Amygdala (tissue), 56 donors: ENCODE measurements at regions not wholly inside any gene's neighbourhood (a gene's known extent, or its start where the extent isn't known, plus 50 kb on each side); places are given as distances from the start of the nearest gene placed in this dataset.
"Not testable (repeated sequence)": the region's sequence is repeated elsewhere in the genome, so short reads cannot be mapped to it uniquely, and the experiment has no call there.

ENCODE experiments used
- DNase-seq, 56 donors: peaks; one replicate each; lab custom pipeline; 2025; lab: John Stamatoyannopoulos, UW

- not testable (repeated sequence) for DNase-seq
Measured at GRCh38 chr4:180360113-180360512, 1883.1 kb upstream of the TENM3 start.

DNA sequence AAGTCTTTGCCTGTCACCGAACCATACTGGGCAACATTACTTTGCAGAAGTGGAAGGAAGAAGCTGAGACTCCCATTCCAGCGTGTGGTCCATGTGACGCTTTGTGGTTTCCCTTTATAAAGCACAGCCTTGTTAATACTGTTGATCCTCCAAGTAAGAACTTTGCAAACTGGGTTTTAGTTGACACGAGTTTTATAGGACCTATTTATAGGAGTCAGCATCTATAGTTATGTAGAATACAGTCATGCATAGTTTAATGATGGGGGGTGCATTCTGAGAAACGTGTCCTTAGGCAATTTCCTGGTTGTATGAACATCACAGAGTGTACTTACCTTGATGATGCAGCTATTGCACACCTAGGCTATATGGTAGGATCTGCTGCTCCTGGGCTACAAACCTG, 1879.4 kb upstream of the TENM3 start:
- DNase-seq = no peak

- no peak for DNase-seq
Measured at GRCh38 chr4:180372691-180373090, 1870.5 kb upstream of the TENM3 start.

DNA sequence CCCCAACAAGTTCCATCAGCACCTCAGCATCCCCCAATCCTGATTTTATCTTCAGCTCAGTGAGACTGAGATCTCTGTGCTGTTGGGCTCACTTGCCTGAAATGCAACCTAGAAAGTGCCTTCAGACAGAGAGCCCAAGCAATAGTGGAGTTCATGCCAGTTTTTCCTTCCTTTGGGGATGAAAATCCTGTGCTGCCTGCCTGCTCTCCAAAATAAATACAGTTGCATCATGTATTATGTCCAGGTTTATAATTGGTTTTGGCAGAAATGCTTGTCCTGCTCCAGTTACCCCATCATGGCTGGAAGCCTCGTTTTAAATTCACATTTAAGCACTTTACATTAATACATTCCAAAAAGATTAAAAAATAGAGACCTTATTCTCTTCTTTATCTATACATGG, 1865.5 kb upstream of the TENM3 start:
- DNase-seq = no peak

DNA sequence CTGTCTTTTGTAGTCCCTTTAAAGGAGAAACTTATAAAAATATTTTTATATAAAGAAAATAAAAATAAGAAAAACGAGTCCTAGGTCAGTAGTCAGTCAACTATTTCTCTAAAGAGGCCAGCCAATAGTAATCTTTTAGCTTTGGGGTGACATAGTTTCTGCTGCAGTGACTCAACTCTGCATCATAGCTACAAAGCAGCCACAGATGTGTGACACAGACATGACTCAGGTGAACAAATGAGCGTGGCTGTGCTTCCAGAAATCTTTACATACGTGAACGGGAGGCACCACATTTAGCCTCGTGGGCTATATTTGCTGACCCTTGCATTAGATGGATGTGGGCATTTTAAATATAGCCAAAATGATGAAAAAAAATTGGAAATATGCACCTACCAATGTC, 1862.5 kb upstream of the TENM3 start:
- DNase-seq = no peak

- DNase-seq = no peak
Measured at GRCh38 chr4:180391613-180392012, 1851.6 kb upstream of the TENM3 start.

DNA sequence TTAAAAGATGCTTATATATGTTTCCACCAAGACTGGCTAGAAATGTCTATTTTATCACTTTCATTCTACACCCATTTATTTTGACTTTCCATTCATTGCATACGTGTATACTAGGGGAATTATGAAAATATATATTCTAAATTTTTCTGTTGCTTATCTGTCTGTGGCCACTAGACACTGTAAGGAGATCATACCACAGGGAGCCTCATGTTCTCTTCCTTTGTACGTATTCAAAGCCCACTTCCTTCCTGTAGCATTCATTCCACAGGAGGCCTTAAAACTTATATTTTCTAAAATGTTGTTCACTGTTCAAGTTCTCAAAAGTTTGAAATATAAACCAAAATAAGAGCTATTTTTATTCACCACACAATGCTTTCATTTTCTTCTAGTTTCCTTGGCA, 1848.9 kb upstream of the TENM3 start:
- DNase-seq = no peak

DNA sequence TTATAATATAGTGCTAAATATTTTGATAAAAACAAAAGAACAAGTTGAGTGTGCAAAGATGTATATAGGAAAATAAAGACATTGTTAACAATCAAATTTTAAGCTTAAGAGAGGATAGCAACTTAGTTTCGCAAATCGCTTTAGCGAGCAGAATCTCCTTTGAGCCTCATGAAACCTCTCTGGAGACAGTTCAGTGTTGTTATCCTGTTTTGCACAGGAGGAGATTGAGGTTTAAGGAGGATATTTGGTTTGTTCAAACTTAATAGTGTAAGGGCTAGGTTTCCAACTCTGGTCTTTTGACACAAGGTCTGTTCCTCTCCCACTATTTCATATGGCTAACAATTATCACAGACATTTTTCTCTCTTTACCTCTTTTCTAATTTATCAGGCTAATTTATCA, 1848.5 kb upstream of the TENM3 start:
- no peak for DNase-seq

- no peak for DNase-seq
Measured at GRCh38 chr4:180398564-180398963, 1844.6 kb upstream of the TENM3 start.

GRCh38 chr4:180407275-180407885, 1835.8 kb upstream of the TENM3 start:
- DNase-seq = no peak

DNA sequence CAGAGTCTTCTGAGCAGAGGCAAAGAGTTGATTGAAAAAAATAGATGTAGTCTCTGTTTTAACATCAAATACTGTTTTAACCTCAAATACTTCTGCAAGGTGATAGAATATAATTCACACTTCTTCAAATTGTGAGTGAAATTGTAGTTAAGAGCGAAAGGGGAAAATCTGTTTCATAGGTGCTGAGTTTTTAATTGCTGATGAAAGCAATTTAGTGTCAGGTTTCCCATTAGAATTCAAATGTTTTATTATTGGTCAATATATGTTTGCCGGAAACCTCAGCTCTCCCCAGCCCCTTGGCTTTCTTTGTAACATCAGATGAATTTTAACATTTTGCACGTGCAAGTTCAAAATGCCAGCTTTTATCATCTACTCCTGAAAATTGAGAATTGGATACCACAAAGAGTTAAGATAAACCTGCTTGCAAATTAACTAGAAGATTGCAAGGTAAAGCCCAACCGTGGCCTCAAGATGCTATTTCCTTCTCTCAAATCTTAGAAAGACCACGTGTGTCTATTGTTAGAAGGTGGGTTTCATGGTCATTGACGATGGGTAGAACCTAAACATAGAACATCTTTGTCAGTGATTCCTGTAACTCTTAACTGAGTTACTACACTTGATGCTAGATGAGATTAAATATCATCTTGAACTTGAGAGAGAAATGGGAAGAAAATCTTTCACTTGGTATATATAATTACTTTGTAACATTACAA, 1824.2 kb upstream of the TENM3 start:
- DNase-seq = no peak

GRCh38 chr4:180422989-180423711, 1820.1 kb upstream of the TENM3 start:
- DNase-seq = no peak

- no peak for DNase-seq
Measured at GRCh38 chr4:180423712-180424057, 1819.5 kb upstream of the TENM3 start.

DNA sequence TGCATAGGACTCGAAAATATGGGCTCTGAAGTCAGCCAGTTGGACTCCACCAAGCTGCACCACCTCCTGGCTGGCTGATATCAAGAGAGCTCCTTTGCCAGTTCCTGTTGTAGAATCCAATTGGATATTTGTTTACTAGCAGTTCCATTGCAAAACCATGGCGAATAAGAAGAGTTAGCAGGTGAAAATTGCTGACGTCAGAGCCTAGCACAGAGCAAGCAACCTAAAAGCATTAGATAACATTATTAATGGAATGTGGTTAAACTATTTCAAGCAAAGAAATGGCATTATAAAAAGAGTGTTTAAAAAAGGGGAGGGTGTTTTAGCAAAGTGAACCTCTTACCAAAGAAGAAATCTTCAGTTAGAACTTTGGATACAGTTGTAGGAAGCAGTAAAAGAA, 1816.3 kb upstream of the TENM3 start:
- DNase-seq = no peak

GRCh38 chr4:180430283-180430682, 1812.9 kb upstream of the TENM3 start:
- DNase-seq = no peak

DNA sequence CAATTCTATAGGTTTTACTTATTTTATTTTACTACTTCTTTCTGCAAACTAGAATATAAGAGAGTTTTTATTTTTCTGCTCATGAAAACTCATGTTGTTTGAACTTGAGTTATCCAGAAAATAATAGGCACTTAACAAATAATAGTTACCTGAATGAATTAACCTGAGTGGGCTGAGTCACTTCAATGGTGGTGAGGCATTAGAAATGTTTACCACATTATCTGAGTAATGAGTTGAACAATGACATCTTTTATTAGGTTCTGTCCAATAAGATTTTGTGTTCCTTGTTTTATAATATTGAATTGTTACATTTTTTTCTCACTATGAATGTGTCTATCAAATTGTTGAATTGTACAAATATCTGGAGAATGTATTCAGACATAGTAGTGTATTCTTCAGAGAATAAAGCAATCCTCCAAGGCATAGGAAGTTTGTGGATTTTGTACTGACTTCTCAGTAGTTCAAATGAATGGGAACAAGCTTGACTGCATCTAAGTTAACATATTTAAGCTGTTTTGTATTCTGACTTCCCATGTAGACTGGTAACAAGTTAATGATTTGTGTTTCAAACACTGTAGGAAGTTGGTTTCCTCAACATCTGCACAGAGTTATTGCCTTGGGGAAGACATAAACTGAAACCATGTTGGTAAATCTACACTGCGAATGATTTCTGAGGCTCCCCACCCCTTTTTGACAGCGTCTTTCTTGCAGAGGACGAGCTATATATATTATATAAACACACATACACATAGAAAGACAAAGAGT, 1808.9 kb upstream of the TENM3 start:
- no peak for DNase-seq

- no peak for DNase-seq
Measured at GRCh38 chr4:180436361-180436760, 1806.8 kb upstream of the TENM3 start.

DNA sequence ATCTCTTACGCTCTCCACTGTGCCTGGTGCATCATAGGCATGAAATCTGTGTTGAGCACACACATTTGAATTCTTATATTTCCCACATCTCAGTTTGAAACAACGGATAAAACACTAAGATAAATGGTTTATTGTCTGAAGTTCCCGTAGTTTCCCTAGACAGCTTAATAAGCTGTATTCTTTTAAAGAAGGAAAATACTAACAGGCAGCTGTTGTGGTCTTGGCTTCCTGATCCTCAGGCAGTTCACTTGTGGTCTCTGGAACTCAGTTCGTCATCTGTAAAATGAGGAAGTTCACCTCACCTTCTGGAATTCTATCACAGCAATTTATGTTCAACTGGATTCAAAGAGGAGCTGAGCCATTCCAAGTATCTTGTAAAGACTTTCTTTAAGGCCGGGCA, 1805.6 kb upstream of the TENM3 start:
- no peak for DNase-seq

- no peak for DNase-seq
Measured at GRCh38 chr4:180448306-180448705, 1794.9 kb upstream of the TENM3 start.

DNA sequence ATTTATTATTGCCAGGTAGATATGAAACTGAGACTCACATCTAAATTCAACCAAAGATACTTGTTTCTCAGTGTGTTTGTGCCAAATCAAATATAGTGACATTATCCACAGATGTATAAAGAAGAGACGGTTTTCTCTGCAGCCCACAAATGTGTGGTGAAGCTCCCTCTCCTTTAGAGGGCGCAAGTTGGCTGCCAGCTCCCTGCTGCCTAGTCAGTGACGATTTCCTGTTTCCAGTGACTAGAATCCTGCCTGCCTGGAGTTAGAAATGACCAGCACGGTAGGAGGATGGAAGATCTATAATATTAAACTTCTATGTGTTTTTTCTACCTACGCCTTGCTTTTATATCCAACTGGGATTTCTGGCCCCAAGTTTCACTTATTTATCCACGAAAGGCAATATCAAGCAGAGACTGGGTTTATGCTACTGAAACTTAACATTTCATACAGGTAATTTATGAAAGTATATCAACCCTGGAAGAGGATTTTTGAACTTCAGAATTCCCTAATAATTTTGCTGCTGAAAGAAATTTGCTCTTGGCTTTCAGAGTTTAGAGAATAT, 1793.7 kb upstream of the TENM3 start:
- DNase-seq = peak in 21 of 56 donors; percentile 1 to 47 (median 6)

- DNase-seq = no peak
Measured at GRCh38 chr4:180455226-180455625, 1788.0 kb upstream of the TENM3 start.
